HEK293T (cell line): ENCODE measurements at regions not wholly inside any gene's neighbourhood (a gene's known extent, or its start where the extent isn't known, plus 50 kb on each side); places are given as distances from the start of the nearest gene placed in this dataset.

Experiments used
- ELF4 ChIP-seq: fragments of 450-650 bp; IDR thresholded peaks from 2 replicates; pipeline ENCODE4 v1.6.1; 2017; ENCODE audit warnings: antibody characterized with exemption
- FOXK2 ChIP-seq: fragments of 450-650 bp; IDR thresholded peaks from 2 replicates; pipeline ENCODE4 v1.6.1; 2016; ENCODE audit warnings: mild to moderate bottlenecking
- FOXM1 ChIP-seq: fragments of 450-650 bp; IDR thresholded peaks from 2 replicates; pipeline ENCODE4 v1.6.1; 2017; ENCODE audit warnings: mild to moderate bottlenecking, borderline replicate concordance
- HDGF ChIP-seq: fragments of 450-650 bp; IDR thresholded peaks from 2 replicates; pipeline ENCODE4 v1.6.1; 2017; ENCODE audit warnings: antibody characterized with exemption, borderline replicate concordance
- NFRKB ChIP-seq: fragments of 450-650 bp; IDR thresholded peaks from 2 replicates; pipeline ENCODE4 v1.6.1; 2016; ENCODE audit warnings: mild to moderate bottlenecking, moderate library complexity
- SP1 ChIP-seq: fragments of 450-650 bp; IDR thresholded peaks from 2 replicates; pipeline ENCODE4 v1.6.1; 2017

- TF ChIP-seq FOXM1 (no peak), FOXK2 (no peak), SP1 (no peak), NFRKB (no peak), ELF4 (no peak), HDGF (no peak)
These were observed 89.5 kb downstream of the MAT2B start for GRCh38 chr5:163594951-163595350.
